T-helper 17 cell (primary cell): ENCODE measurements at regions not wholly inside any gene's neighbourhood (a gene's known extent, or its start where the extent isn't known, plus 50 kb on each side); places are given as distances from the start of the nearest gene placed in this dataset.
A peak's percentile ranks its signal among the peaks of the same experiment; 100 is the strongest.
"Not testable (repeated sequence)": the region's sequence is repeated elsewhere in the genome, so short reads cannot be mapped to it uniquely, and the experiment has no call there.

Source experiments
- ATAC-seq: fragments of 150-1000 bp; cut with Tn5 transposase; 2 replicates; pipeline ENCODE4 v1.10.0; 2021; ENCODE audit warnings: mild to moderate bottlenecking, moderate library complexity
- DNase-seq, 3 donors: peaks; one replicate each; pipeline versions ENCODE4 v3.0.0 to v3.0.0-alpha.2; 2020 to 2021
- H3K9me3 ChIP-seq: one replicate; pipeline ENCODE4 v1.7.0; 2013; ENCODE audit warnings: low read length, mild to moderate bottlenecking; ENCODE audit not compliant: control insufficient read depth, poor library complexity, severe bottlenecking
- H3K27ac Mint-ChIP-seq: one replicate; pipeline ENCODE4 v1.8.0; 2022; ENCODE audit warnings: mild to moderate bottlenecking, moderate library complexity, mixed read lengths
- H3K27me3 Mint-ChIP-seq: one replicate; pipeline ENCODE4 v1.8.0; 2022; ENCODE audit warnings: mixed read lengths
- H3K36me3 Mint-ChIP-seq: one replicate; pipeline ENCODE4 v1.8.0; 2022; ENCODE audit warnings: low read depth, mixed read lengths
- H3K4me1 Mint-ChIP-seq: one replicate; pipeline ENCODE4 v1.8.0; 2022; ENCODE audit warnings: mild to moderate bottlenecking, mixed read lengths
- H3K4me3 Mint-ChIP-seq: one replicate; pipeline ENCODE4 v1.8.0; 2022; ENCODE audit warnings: mild to moderate bottlenecking, moderate library complexity, mixed read lengths

GRCh38 chr7:23887660-23888059 is 177.6 kb downstream of the STK31 start:
- H3K27me3 Mint-ChIP-seq, result peaks cover 11% of the 10 kb centered on the region
- H3K4me3 Mint-ChIP-seq, result no peak overlapping the region
- H3K4me1 Mint-ChIP-seq, result peaks cover 8% of the 10 kb centered on the region

GRCh38 chr7:23888958-23889357 is 178.9 kb downstream of the STK31 start:
- H3K9me3 ChIP-seq, result no peaks in the 10 kb centered on the region
- peaks cover 17% of the 10 kb centered on the region for H3K4me1 Mint-ChIP-seq
- H3K27ac Mint-ChIP-seq, result no peak overlapping the region
- DNase-seq, result no peak
- no peaks in the 10 kb centered on the region for H3K36me3 Mint-ChIP-seq
- ATAC-seq, result no peak
- no peak overlapping the region for H3K4me3 Mint-ChIP-seq
- peaks cover 18% of the 10 kb centered on the region for H3K27me3 Mint-ChIP-seq

More at GRCh38 chr7:23887660-23888059, 177.6 kb downstream of the STK31 start:
- DNase-seq (no peak), ATAC-seq (no peak)
- no peaks in the 10 kb centered on the region for H3K36me3 Mint-ChIP-seq
- no peak overlapping the region for H3K27ac Mint-ChIP-seq
- no peaks in the 10 kb centered on the region for H3K9me3 ChIP-seq

- DNase-seq (no peak), ATAC-seq (no peak)
- Mint-ChIP-seq H3K4me1 (peaks cover 19% of the 10 kb centered on the region), H3K36me3 (no peaks in the 10 kb centered on the region), H3K27me3 (peaks cover 18% of the 10 kb centered on the region), H3K4me3 (no peak overlapping the region), H3K27ac (no peak overlapping the region)
- H3K9me3 ChIP-seq, result no peaks in the 10 kb centered on the region
These were observed 179.5 kb downstream of the STK31 start for GRCh38 chr7:23889566-23889965.

- peaks cover 20% of the 10 kb centered on the region for H3K4me1 Mint-ChIP-seq
- H3K27me3 Mint-ChIP-seq, result peaks cover 12% of the 10 kb centered on the region
- H3K9me3 ChIP-seq, result no peaks in the 10 kb centered on the region
- H3K27ac Mint-ChIP-seq, result no peak overlapping the region
- H3K4me3 Mint-ChIP-seq, result no peak overlapping the region
- ATAC-seq (no peak), DNase-seq (no peak)
- H3K36me3 Mint-ChIP-seq, result no peaks in the 10 kb centered on the region
These were observed 182.0 kb downstream of the STK31 start for GRCh38 chr7:23892019-23892418.

- peak overlapping the region; percentile 22 for H3K27ac Mint-ChIP-seq
- ATAC-seq, result no peak
- H3K36me3 Mint-ChIP-seq, result no peaks in the 10 kb centered on the region
- H3K4me3 Mint-ChIP-seq, result peak overlapping the region; percentile 61
- H3K4me1 Mint-ChIP-seq, result peaks cover 20% of the 10 kb centered on the region
- H3K27me3 Mint-ChIP-seq, result peaks cover 12% of the 10 kb centered on the region
- DNase-seq, result no peak
- no peaks in the 10 kb centered on the region for H3K9me3 ChIP-seq
These were observed 183.3 kb downstream of the STK31 start for GRCh38 chr7:23893176-23893941.

- no peak overlapping the region for H3K27ac Mint-ChIP-seq
- peak overlapping the region; percentile 61 for H3K4me3 Mint-ChIP-seq
- no peaks in the 10 kb centered on the region for H3K36me3 Mint-ChIP-seq
- DNase-seq, result no peak
- peaks cover 20% of the 10 kb centered on the region for H3K4me1 Mint-ChIP-seq
- H3K9me3 ChIP-seq, result no peaks in the 10 kb centered on the region
- peaks cover 12% of the 10 kb centered on the region for H3K27me3 Mint-ChIP-seq
- ATAC-seq, result peak; percentile 64
These were observed 184.2 kb downstream of the STK31 start for GRCh38 chr7:23893942-23894891.

- no peak for DNase-seq
These were observed 185.0 kb downstream of the STK31 start for GRCh38 chr7:23894892-23895569.

GRCh38 chr7:23895666-23896096 is 185.7 kb downstream of the STK31 start:
- ATAC-seq (no peak), DNase-seq (no peak)
- no peaks in the 10 kb centered on the region for H3K9me3 ChIP-seq
- no peak overlapping the region for H3K27ac Mint-ChIP-seq
- no peak overlapping the region for H3K4me3 Mint-ChIP-seq
- peaks cover 12% of the 10 kb centered on the region for H3K27me3 Mint-ChIP-seq
- H3K36me3 Mint-ChIP-seq, result no peaks in the 10 kb centered on the region
- H3K4me1 Mint-ChIP-seq, result peaks cover 20% of the 10 kb centered on the region

More at GRCh38 chr7:23894892-23895569, 185.0 kb downstream of the STK31 start:
- H3K9me3 ChIP-seq, result no peaks in the 10 kb centered on the region
- H3K36me3 Mint-ChIP-seq, result no peaks in the 10 kb centered on the region
- peaks cover 20% of the 10 kb centered on the region for H3K4me1 Mint-ChIP-seq
- H3K4me3 Mint-ChIP-seq, result peak overlapping the region; percentile 55
- ATAC-seq, result no peak
- peaks cover 12% of the 10 kb centered on the region for H3K27me3 Mint-ChIP-seq
- H3K27ac Mint-ChIP-seq, result no peak overlapping the region

- no peaks in the 10 kb centered on the region for H3K9me3 ChIP-seq
- H3K4me1 Mint-ChIP-seq, result peaks cover 11% of the 10 kb centered on the region
- peaks cover 22% of the 10 kb centered on the region for H3K27me3 Mint-ChIP-seq
- ATAC-seq (no peak), DNase-seq (no peak)
- no peak overlapping the region for H3K27ac Mint-ChIP-seq
- no peaks in the 10 kb centered on the region for H3K36me3 Mint-ChIP-seq
- H3K4me3 Mint-ChIP-seq, result no peak overlapping the region
These were observed 188.6 kb downstream of the STK31 start for GRCh38 chr7:23898619-23899018.

GRCh38 chr7:23904901-23905300 is 194.9 kb downstream of the STK31 start:
- peaks cover 38% of the 10 kb centered on the region for H3K27me3 Mint-ChIP-seq
- not testable (repeated sequence) for H3K36me3 Mint-ChIP-seq, DNase-seq, H3K4me3 Mint-ChIP-seq, H3K27ac Mint-ChIP-seq, ATAC-seq, H3K4me1 Mint-ChIP-seq, H3K9me3 ChIP-seq

- Mint-ChIP-seq H3K4me3 (no peak overlapping the region), H3K27me3 (peaks cover 32% of the 10 kb centered on the region), H3K4me1 (no peaks in the 10 kb centered on the region), H3K27ac (no peak overlapping the region), H3K36me3 (peaks cover 2% of the 10 kb centered on the region)
- no peak for DNase-seq
- H3K9me3 ChIP-seq, result no peaks in the 10 kb centered on the region
- no peak for ATAC-seq
These were observed 197.0 kb downstream of the STK31 start for GRCh38 chr7:23907012-23907411.

- ATAC-seq (no peak), DNase-seq (no peak)
- Mint-ChIP-seq H3K27ac (no peak overlapping the region), H3K4me1 (no peaks in the 10 kb centered on the region), H3K36me3 (peaks cover 2% of the 10 kb centered on the region), H3K4me3 (no peak overlapping the region), H3K27me3 (peaks cover 8% of the 10 kb centered on the region)
- no peaks in the 10 kb centered on the region for H3K9me3 ChIP-seq
These were observed 199.4 kb downstream of the STK31 start for GRCh38 chr7:23909426-23909825.

- Mint-ChIP-seq H3K36me3 (peaks cover 2% of the 10 kb centered on the region), H3K4me1 (no peaks in the 10 kb centered on the region), H3K27me3 (peaks cover 6% of the 10 kb centered on the region), H3K4me3 (no peak overlapping the region), H3K27ac (no peak overlapping the region)
- no peak for DNase-seq
- ATAC-seq, result no peak
- H3K9me3 ChIP-seq, result no peaks in the 10 kb centered on the region
These were observed 202.0 kb downstream of the STK31 start for GRCh38 chr7:23912065-23912464.
